ENCODE measurements at regions not wholly inside any gene's neighbourhood (a gene's known extent, or its start where the extent isn't known, plus 50 kb on each side); places are given as distances from the start of the nearest gene placed in this dataset.

GRCh38 chr2:7289697-7290096 is 372.5 kb downstream of the RNF144A start:
- DNase-seq (ENCODE audit: low read depth) = no peak

- DNase-seq (ENCODE audit: low read depth) = no peak
Measured at GRCh38 chr2:7292154-7292691, 375.0 kb downstream of the RNF144A start.

GRCh38 chr2:7309582-7309981 is 392.4 kb downstream of the RNF144A start:
- DNase-seq (ENCODE audit: low read depth) = no peak

- DNase-seq (ENCODE audit: low read depth) = no peak
Measured at GRCh38 chr2:7324706-7325105, 407.5 kb downstream of the RNF144A start.

GRCh38 chr2:7325186-7325585 is 408.0 kb downstream of the RNF144A start:
- no peak for DNase-seq (ENCODE audit: low read depth)

- DNase-seq (ENCODE audit: low read depth) = no peak
Measured at GRCh38 chr2:7329465-7329864, 412.3 kb downstream of the RNF144A start.

- no peak for DNase-seq (ENCODE audit: low read depth)
Measured at GRCh38 chr2:7333189-7333765, 416.1 kb downstream of the RNF144A start.

GRCh38 chr2:7333960-7334493 is 416.8 kb downstream of the RNF144A start:
- DNase-seq (ENCODE audit: low read depth) = no peak

- DNase-seq (ENCODE audit: low read depth) = no peak
Measured at GRCh38 chr2:7338961-7339360, 421.7 kb downstream of the RNF144A start.

- DNase-seq (ENCODE audit: low read depth) = no peak
Measured at GRCh38 chr2:7346336-7346735, 429.1 kb downstream of the RNF144A start.

- no peak for DNase-seq (ENCODE audit: low read depth)
Measured at GRCh38 chr2:7348761-7349160, 431.5 kb downstream of the RNF144A start.

- no peak for DNase-seq (ENCODE audit: low read depth)
Measured at GRCh38 chr2:7352191-7352590, 435.0 kb downstream of the RNF144A start.

- DNase-seq (ENCODE audit: low read depth) = no peak
Measured at GRCh38 chr2:7353571-7353970, 436.4 kb downstream of the RNF144A start.

GRCh38 chr2:7355781-7356180 is 438.6 kb downstream of the RNF144A start:
- DNase-seq (ENCODE audit: low read depth) = no peak

GRCh38 chr2:7356909-7357584 is 439.8 kb downstream of the RNF144A start:
- no peak for DNase-seq (ENCODE audit: low read depth)

GRCh38 chr2:7357993-7358392 is 440.8 kb downstream of the RNF144A start:
- DNase-seq (ENCODE audit: low read depth) = no peak

GRCh38 chr2:7358865-7359447 is 441.7 kb downstream of the RNF144A start:
- no peak for DNase-seq (ENCODE audit: low read depth)

GRCh38 chr2:7363906-7364305 is 446.7 kb downstream of the RNF144A start:
- no peak for DNase-seq (ENCODE audit: low read depth)

GRCh38 chr2:7368211-7368610 is 451.0 kb downstream of the RNF144A start:
- no peak for DNase-seq (ENCODE audit: low read depth)

GRCh38 chr2:7373156-7373555 is 455.9 kb downstream of the RNF144A start:
- no peak for DNase-seq (ENCODE audit: low read depth)

- no peak for DNase-seq (ENCODE audit: low read depth)
Measured at GRCh38 chr2:7375901-7376300, 458.7 kb downstream of the RNF144A start.

GRCh38 chr2:7377916-7378569 is 460.8 kb downstream of the RNF144A start:
- no peak for DNase-seq (ENCODE audit: low read depth)

- no peak for DNase-seq (ENCODE audit: low read depth)
Measured at GRCh38 chr2:7378591-7378990, 461.4 kb downstream of the RNF144A start.

Measured in ELR (cell line).